CD14-positive monocyte (primary cell): ENCODE measurements at regions not wholly inside any gene's neighbourhood (a gene's known extent, or its start where the extent isn't known, plus 50 kb on each side); places are given as distances from the start of the nearest gene placed in this dataset.

Experiments
- DNase-seq, 3 donors: peaks; one replicate each; pipeline ENCODE4 v3.0.0-alpha.2; 2011 to 2022
- H2AFZ ChIP-seq: 2 replicates; pipeline ENCODE4 v1.6.0; 2012; ENCODE audit warnings: mild to moderate bottlenecking, low read depth, low read length, inconsistent platforms; ENCODE audit not compliant: insufficient read depth, poor library complexity, severe bottlenecking
- H3K27ac ChIP-seq, 2 donors: 1 replicate in 1 of 2; 2 replicates in 1 of 2; pipeline ENCODE4 v1.5.1; 2012 to 2013; ENCODE audit warnings: low read length in 2 of 2, control low read depth in 1 of 2, inconsistent platforms in 1 of 2, low read depth in 1 of 2, mild to moderate bottlenecking in 1 of 2
- H3K27me3 ChIP-seq, 2 donors: one replicate each; pipeline versions ENCODE4 v1.6.0 to v1.6.1; 2011 to 2013; ENCODE audit warnings: low read length in 2 of 2; ENCODE audit not compliant: control insufficient read depth in 2 of 2, insufficient read depth in 2 of 2
- H3K36me3 ChIP-seq, 2 donors: replicated peaks in 1 of 2; 1 replicate in 1 of 2; 2 replicates in 1 of 2; pipeline versions ENCODE4 v1.5.1 to v1.6.1; 2012 to 2013; ENCODE audit warnings: low read length in 2 of 2, control low read depth in 1 of 2, inconsistent platforms in 1 of 2, mild to moderate bottlenecking in 1 of 2; ENCODE audit not compliant: insufficient read depth in 2 of 2, control insufficient read depth in 1 of 2
- H3K4me1 ChIP-seq, 2 donors: 1 replicate in 1 of 2; 2 replicates in 1 of 2; pipeline versions ENCODE4 v1.5.1 to v1.6.1; 2012 to 2013; ENCODE audit warnings: low read length in 2 of 2, control low read depth in 1 of 2, inconsistent platforms in 1 of 2, mild to moderate bottlenecking in 1 of 2, moderate library complexity in 1 of 2; ENCODE audit not compliant: insufficient read depth in 2 of 2, control insufficient read depth in 1 of 2
- H3K4me2 ChIP-seq: replicated peaks from 2 replicates; pipeline ENCODE3; 2012; ENCODE audit warnings: low read length, moderate library complexity, mild to moderate bottlenecking; ENCODE audit not compliant: poor library complexity, severe bottlenecking; ENCODE audit errors: extremely low read depth
- H3K4me3 ChIP-seq, 3 experiments: fragments of 200-600 bp in 1 of 3; sonication (generic) in 1 of 3; replicated peaks in 1 of 3; 1 replicate in 2 of 3; 2 replicates in 1 of 3; pipeline ENCODE4 v1.5.1; 2011 to 2013; ENCODE audit warnings: low read length in 3 of 3, mild to moderate bottlenecking in 3 of 3, control low read depth in 2 of 3, low read depth in 2 of 3, inconsistent platforms in 1 of 3, moderate library complexity in 1 of 3
- H3K79me2 ChIP-seq: 2 replicates; pipeline ENCODE4 v1.6.0; 2012; ENCODE audit warnings: mild to moderate bottlenecking, control low read depth, inconsistent platforms, low read length, moderate library complexity; ENCODE audit not compliant: insufficient read depth
- H3K9ac ChIP-seq: 2 replicates; pipeline ENCODE4 v1.6.0; 2017; ENCODE audit warnings: low read length, mild to moderate bottlenecking; ENCODE audit not compliant: insufficient read depth, poor library complexity, severe bottlenecking
- H3K9me3 ChIP-seq, 2 donors: replicated peaks in 1 of 2; 1 replicate in 1 of 2; 2 replicates in 1 of 2; pipeline versions ENCODE4 v1.5.1 to v1.6.1; 2012 to 2013; ENCODE audit warnings: low read length in 2 of 2, control low read depth in 1 of 2; ENCODE audit not compliant: control insufficient read depth in 1 of 2, insufficient read depth in 1 of 2
- H4K20me1 ChIP-seq: 2 replicates; pipeline ENCODE4 v1.6.0; 2012; ENCODE audit warnings: mild to moderate bottlenecking, low read length, control low read depth, moderate library complexity; ENCODE audit not compliant: insufficient read depth
- H3K27ac Mint-ChIP-seq, 7 donors: one replicate each; pipeline ENCODE4 v1.8.0; 2020; ENCODE audit warnings: mild to moderate bottlenecking in 7 of 7, mixed read lengths in 7 of 7, moderate library complexity in 6 of 7, inconsistent platforms in 2 of 7
- H3K27me3 Mint-ChIP-seq, 3 donors: one replicate each; pipeline ENCODE4 v1.8.0; 2021 to 2022; ENCODE audit warnings: low read depth in 3 of 3, mild to moderate bottlenecking in 3 of 3, mixed read lengths in 3 of 3, moderate library complexity in 3 of 3, inconsistent platforms in 1 of 3
- H3K36me3 Mint-ChIP-seq, 2 donors: one replicate each; pipeline ENCODE4 v1.8.0; 2020; ENCODE audit warnings: mixed read lengths in 2 of 2, inconsistent platforms in 1 of 2, mild to moderate bottlenecking in 1 of 2
- H3K4me1 Mint-ChIP-seq: one replicate; pipeline ENCODE4 v1.8.0; 2020; ENCODE audit warnings: mild to moderate bottlenecking, mixed read lengths
- H3K4me3 Mint-ChIP-seq, 2 donors: one replicate each; pipeline ENCODE4 v1.8.0; 2020; ENCODE audit warnings: mild to moderate bottlenecking in 2 of 2, mixed read lengths in 2 of 2, moderate library complexity in 1 of 2
- H3K9me3 Mint-ChIP-seq, 7 donors: one replicate each; pipeline ENCODE4 v1.8.0; 2020 to 2022; ENCODE audit warnings: mixed read lengths in 7 of 7, mild to moderate bottlenecking in 6 of 7, moderate library complexity in 6 of 7, inconsistent platforms in 2 of 7
- CTCF ChIP-seq: fragments of 200-600 bp; IDR thresholded peaks from one replicate; pipeline ENCODE4 v1.8.0; 2022; ENCODE audit warnings: antibody characterized with exemption, mild to moderate bottlenecking
- whole genome bisulfite sequencing: methylation state at CpG from one replicate; pipeline ENCODE4 v1.1.5; 2013; ENCODE audit warnings: missing lambda C conversion rate; ENCODE audit not compliant: insufficient coverage; 5-methylcytosine and 5-hydroxymethylcytosine counted together
- intact Hi-C, 2 donors: fragments of 100-400 bp; cut with micrococcal nuclease; formaldehyde crosslinking; loops; one replicate each; pipeline versions ENCODE4 v1.15.0 to v1.15.1; 2023

- Histone ChIP-seq H2AFZ (no peak overlapping the region), H4K20me1 (no peaks in the 10 kb centered on the region), H3K27me3 (no peaks in the 10 kb centered on the region), H3K9ac (no peak overlapping the region), H3K4me2 (no peak overlapping the region), H3K27ac (no peak overlapping the region), H3K79me2 (no peaks in the 10 kb centered on the region), H3K9me3 (peaks cover 21 to 31% of the 10 kb centered on the region in 2 donors), H3K4me1 (no peaks in the 10 kb centered on the region), H3K36me3 (no peaks in the 10 kb centered on the region), H3K4me3 (no peak overlapping the region)
- peaks cover 0 to 5% (median under 1%) of the 10 kb centered on the region in 3 donors for H3K27me3 Mint-ChIP-seq
- no peak for DNase-seq
- no peaks in the 10 kb centered on the region for H3K4me1 Mint-ChIP-seq
- no peaks in the 10 kb centered on the region for H3K36me3 Mint-ChIP-seq
- no peak overlapping the region for H3K4me3 Mint-ChIP-seq
- H3K27ac Mint-ChIP-seq, result no peak overlapping the region
- intact Hi-C loops, result no loop called here
- no peak for TF ChIP-seq CTCF
- H3K9me3 Mint-ChIP-seq, result peaks cover 0 to 10% (median 2%) of the 10 kb centered on the region in 7 donors
- WGBS, result 93% methylated on average over 17 of the region's 22 CpGs
Measured at GRCh38 chr6:169313347-169314010, 59.8 kb upstream of the THBS2 start.

- TF ChIP-seq CTCF, result no peak
- Mint-ChIP-seq H3K9me3 (peaks cover 0 to 12% (median 2%) of the 10 kb centered on the region in 7 donors), H3K4me3 (no peak overlapping the region), H3K27ac (no peak overlapping the region), H3K4me1 (no peaks in the 10 kb centered on the region), H3K27me3 (peaks cover 0 to 5% (median 4%) of the 10 kb centered on the region in 3 donors), H3K36me3 (no peaks in the 10 kb centered on the region)
- no peak for DNase-seq
- no peak overlapping the region for H3K4me3 ChIP-seq
- no peaks in the 10 kb centered on the region for H4K20me1 ChIP-seq
- no peaks in the 10 kb centered on the region for H3K36me3 ChIP-seq
- peaks cover 21 to 31% of the 10 kb centered on the region in 2 donors for H3K9me3 ChIP-seq
- intact Hi-C loops, result no loop called here
- H3K4me1 ChIP-seq, result no peaks in the 10 kb centered on the region
- peak overlapping the region; percentile 8 for H2AFZ ChIP-seq
- H3K27me3 ChIP-seq, result no peaks in the 10 kb centered on the region
- H3K4me2 ChIP-seq, result no peak overlapping the region
- WGBS, result 100% methylated on average over 1 of the region's 14 CpGs
- no peak overlapping the region for H3K9ac ChIP-seq
- no peaks in the 10 kb centered on the region for H3K79me2 ChIP-seq
- H3K27ac ChIP-seq, result no peak overlapping the region
Measured at GRCh38 chr6:169312658-169313346, 59.2 kb upstream of the THBS2 start.
